GM23248 (cell line): ENCODE measurements at regions not wholly inside any gene's neighbourhood (a gene's known extent, or its start where the extent isn't known, plus 50 kb on each side); places are given as distances from the start of the nearest gene placed in this dataset.

Experiments used
- EZH2 ChIP-seq: fragments of 200-600 bp; sonication (generic); IDR thresholded peaks from 2 replicates; pipeline ENCODE4 v1.6.1; 2018; ENCODE audit warnings: antibody characterized with exemption, mild to moderate bottlenecking; ENCODE audit not compliant: insufficient read depth, poor library complexity, severe bottlenecking
- EZH2phosphoT487 ChIP-seq: fragments of 200-600 bp; sonication (generic); IDR thresholded peaks from 2 replicates; pipeline ENCODE4 v1.6.1; 2018; ENCODE audit warnings: antibody characterized with exemption, moderate library complexity, mild to moderate bottlenecking, low read depth; ENCODE audit not compliant: insufficient read depth

- TF ChIP-seq EZH2phosphoT487 (no peak), EZH2 (no peak)
Measured at GRCh38 chr6:51153109-51153508, 334.4 kb downstream of the TFAP2B start.
